GM12878 (cell line): ENCODE measurements at regions not wholly inside any gene's neighbourhood (a gene's known extent, or its start where the extent isn't known, plus 50 kb on each side); places are given as distances from the start of the nearest gene placed in this dataset.

ENCODE experiments used
- ATAC-seq: fragments of 200-7000 bp; cut with Tn5 transposase; 3 replicates; pipeline ENCODE4 v1.9.1; 2020; ENCODE audit warnings: mild to moderate bottlenecking, moderate library complexity
- BruUV-seq: library from RNA; stranded (reverse); fragments of 400-500 nt; replicated peaks from 2 replicates; lab custom pipeline; 2021; lab: Mats Ljungman, UMichigan
- CTCF ChIA-PET: fragments of 300-600 bp; sonication (Branson Sonifier 250); formaldehyde crosslinking; extraction: SDS; loops from one replicate; lab custom pipeline; 2021; ENCODE audit warnings: inconsistent platforms; lab: Yijun Ruan, JAX
- POLR2A ChIA-PET: fragments of 350-600 bp; formaldehyde crosslinking; extraction: SDS; loops from one replicate; lab custom pipeline; 2021; ENCODE audit warnings: inconsistent platforms; lab: Charles Lee
- RAD21 ChIA-PET: fragments of 300-600 bp; sonication (Branson Sonifier 250); formaldehyde crosslinking; loops from one replicate; lab custom pipeline; 2023; ENCODE audit warnings: antibody characterized with exemption; ENCODE audit not compliant: unreplicated experiment; lab: Charles Lee
- SMC1A ChIA-PET: fragments of 300-600 bp; sonication (Branson Sonifier 250); formaldehyde crosslinking; loops from one replicate; lab custom pipeline; 2023; ENCODE audit not compliant: unreplicated experiment, uncharacterized antibody; lab: Charles Lee
- DNase-seq: peaks from one replicate; pipeline ENCODE4 v3.0.0-alpha.2; 2011; ENCODE audit warnings: low read depth, low spot score
- FAIRE-seq: peaks from 3 replicates; lab custom pipeline; 2011; peaks lifted over from hg19 to GRCh38; lab: Jason Lieb, UNC
- H2AFZ ChIP-seq: 2 replicates; pipeline ENCODE4 v1.6.0; 2011; ENCODE audit warnings: low read depth, low read length, control low read depth; ENCODE audit not compliant: control insufficient read depth
- H3K27ac ChIP-seq: 2 replicates; pipeline ENCODE4 v1.5.1; 2011; ENCODE audit warnings: control low read depth; ENCODE audit not compliant: control insufficient read depth, insufficient read depth
- H3K27me3 ChIP-seq, 2 experiments: replicated peaks in 1 of 2; 2 replicates each; pipeline versions ENCODE4 v1.6.0 to v1.6.1; 2011; ENCODE audit warnings: low read length in 1 of 2; ENCODE audit not compliant: control insufficient read depth in 2 of 2, insufficient read depth in 2 of 2
- H3K36me3 ChIP-seq, 2 experiments: 2 replicates each; pipeline ENCODE4 v1.5.1; 2011; ENCODE audit warnings: low read length in 1 of 2; ENCODE audit not compliant: control insufficient read depth in 2 of 2, insufficient read depth in 2 of 2
- H3K4me1 ChIP-seq: 2 replicates; pipeline ENCODE4 v1.6.1; 2011; ENCODE audit warnings: mild to moderate bottlenecking, low read length, moderate library complexity, mixed read lengths; ENCODE audit not compliant: control insufficient read depth, insufficient read depth
- H3K4me2 ChIP-seq: 2 replicates; pipeline ENCODE4 v1.6.0; 2011; ENCODE audit warnings: control low read depth; ENCODE audit not compliant: control insufficient read depth, insufficient read depth
- H3K4me3 ChIP-seq: fragments of 200-600 bp; sonication (generic); 2 replicates; pipeline ENCODE4 v1.5.1; 2016
- H3K79me2 ChIP-seq: 2 replicates; pipeline ENCODE4 v1.6.0; 2011; ENCODE audit warnings: low read length; ENCODE audit not compliant: control insufficient read depth, insufficient read depth
- H3K9ac ChIP-seq: 2 replicates; pipeline ENCODE4 v1.8.0; 2011; ENCODE audit warnings: low read length, control low read depth, mixed read lengths; ENCODE audit not compliant: control insufficient read depth, insufficient read depth
- H3K9me3 ChIP-seq: replicated peaks from 3 replicates; pipeline ENCODE4 v1.5.1; 2011; ENCODE audit warnings: mild to moderate bottlenecking, low read length; ENCODE audit not compliant: control insufficient read depth, insufficient read depth
- H4K20me1 ChIP-seq: 2 replicates; pipeline ENCODE4 v1.6.0; 2011; ENCODE audit not compliant: control insufficient read depth, insufficient read depth
- CBFB ChIP-seq: IDR thresholded peaks from 2 replicates; pipeline ENCODE4 v1.6.1; 2016; ENCODE audit warnings: antibody characterized with exemption, low read depth
- CHD4 ChIP-seq: fragments of 200-600 bp; sonication (generic); IDR thresholded peaks from 2 replicates; pipeline ENCODE4 v1.6.1; 2016; ENCODE audit warnings: mild to moderate bottlenecking
- EGR1 ChIP-seq, 2 experiments: IDR thresholded peaks; 1 replicate in 1 of 2; 2 replicates in 1 of 2; pipeline ENCODE4 v1.6.1; 2011 to 2012; ENCODE audit warnings: low read depth in 2 of 2, low read length in 2 of 2, borderline replicate concordance in 1 of 2, mild to moderate bottlenecking in 1 of 2, moderate library complexity in 1 of 2
- HDAC6 ChIP-seq: fragments of 200-600 bp; sonication (generic); IDR thresholded peaks from one replicate; pipeline ENCODE4 v1.8.0; 2017; ENCODE audit warnings: antibody characterized with exemption; ENCODE audit not compliant: unreplicated experiment
- MTA2 ChIP-seq: fragments of 450-650 bp; IDR thresholded peaks from 2 replicates; pipeline ENCODE4 v1.6.1; 2016; ENCODE audit warnings: low read depth, mild to moderate bottlenecking, moderate library complexity
- NFYA ChIP-seq: IDR thresholded peaks from 2 replicates; pipeline ENCODE4 v1.6.1; 2011; ENCODE audit warnings: low read depth, mild to moderate bottlenecking, low read length, improper control_type of control experiment, borderline replicate concordance
- PKNOX1 ChIP-seq: fragments of 450-650 bp; IDR thresholded peaks from 2 replicates; pipeline ENCODE4 v1.6.1; 2016; ENCODE audit warnings: mild to moderate bottlenecking
- RB1 ChIP-seq: fragments of 450-650 bp; formaldehyde crosslinking; IDR thresholded peaks from 2 replicates; pipeline ENCODE4 v1.6.1; 2017; ENCODE audit warnings: mild to moderate bottlenecking, borderline replicate concordance
- USF2 ChIP-seq: IDR thresholded peaks from 2 replicates; pipeline ENCODE4 v1.6.1; 2011; ENCODE audit warnings: low read depth, low read length, improper control_type of control experiment, borderline replicate concordance
- WGBS: methylation state at CpG from one replicate; pipeline ENCODE4 v1.1.6; 2016; ENCODE audit warnings: low lambda C conversion rate; ENCODE audit not compliant: insufficient replicate concordance, insufficient coverage; ENCODE audit errors: missing lambda C conversion rate; 5-methylcytosine and 5-hydroxymethylcytosine counted together
- in situ Hi-C: fragments of 300-500 bp; cut with MboI; formaldehyde crosslinking; loops from 9 replicates; pipeline ENCODE4 v1.14.3; 2018; ENCODE audit warnings: mixed read lengths
- intact Hi-C: fragments of 100-400 bp; cut with micrococcal nuclease; formaldehyde crosslinking; loops from one replicate; pipeline ENCODE4 v1.14.2; 2022; ENCODE audit not compliant: unreplicated experiment
- TF ChIP-seq, protein P1 (sequence below): fragments of 150-350 bp; IDR thresholded peaks from 2 replicates; pipeline ENCODE4 v1.6.1; 2016; ENCODE audit warnings: low read depth, low read length
- TF ChIP-seq, protein P2 (sequence below): IDR thresholded peaks from 2 replicates; pipeline ENCODE4 v1.6.1; 2012; ENCODE audit warnings: improper control_type of control experiment, low read depth, low read length; ENCODE audit not compliant: insufficient replicate concordance

- TF ChIP-seq USF2 (no peak), EGR1 (IDR thresholded peaks at IDR 0.05; ENCODE audit: borderline replicate concordance in 1 of 2, low read depth in 2 of 2, low read length in 2 of 2) (no peak), RB1 (no peak), CHD4 (no peak)
Observed at GRCh38 chr5:68884883-68885282, 208.9 kb upstream of the SLC30A5 start (continued).

DNA sequence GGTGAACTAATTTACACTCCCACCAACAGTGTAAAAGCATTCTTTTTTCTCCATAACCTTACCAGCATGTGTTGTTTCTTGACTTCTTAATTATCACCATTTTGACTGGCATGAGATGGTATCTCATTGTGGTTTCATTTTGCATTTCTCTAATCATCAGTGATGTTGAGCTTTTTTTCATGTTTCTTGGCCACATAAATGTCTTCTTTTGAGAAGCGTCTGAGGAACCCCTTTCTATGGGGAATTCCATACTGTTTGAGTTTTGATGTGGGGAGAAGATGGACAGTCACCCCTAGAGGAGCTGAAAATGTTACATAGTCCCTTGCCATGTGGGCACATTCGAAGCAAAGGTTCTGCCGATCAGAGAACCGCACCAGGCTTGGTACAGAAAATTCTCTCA is 207.0 kb upstream of the SLC30A5 start:
- ChIA-PET SMC1A (interaction anchor here (1.0 to 1.6 kb wide), 2 partner anchors 10 to 11 kb away, joined by 3 to 4 read pairs; no protein-coding TSS in a partner anchor), POLR2A (no interaction called here), RAD21 (interaction anchor here (0.6 kb wide), 1 partner anchor 268 kb away, joined by 3 read pairs; no protein-coding TSS in a partner anchor), CTCF (interaction anchor here (1.1 to 1.6 kb wide), 2 partner anchors 11 to 124 kb away, joined by 3 read pairs; no protein-coding TSS in a partner anchor)
- in situ Hi-C loops, result no loop called here
- H3K4me2 ChIP-seq, result no peak overlapping the region
- no peaks in the 10 kb centered on the region for H3K36me3 ChIP-seq
- intact Hi-C loops, result no loop called here
- H3K79me2 ChIP-seq, result no peaks in the 10 kb centered on the region
- no peak overlapping the region for H2AFZ ChIP-seq
- ATAC-seq, result no peak
- no peak overlapping the region for H3K9ac ChIP-seq
- no peak overlapping the region for H3K27ac ChIP-seq
- peaks cover under 1% of the 10 kb centered on the region; the same call in 1 of the 2 replicates for H3K4me1 ChIP-seq
- no TSS peak for BruUV-seq
- no peak for FAIRE-seq
- no peaks in the 10 kb centered on the region for H3K9me3 ChIP-seq
- WGBS, result 52% methylated on average over 4 of the region's 4 CpGs
- no peak overlapping the region for H3K4me3 ChIP-seq
- H3K27me3 ChIP-seq, result no peaks in the 10 kb centered on the region
- H4K20me1 ChIP-seq, result no peaks in the 10 kb centered on the region
- no peak for DNase-seq
- TF ChIP-seq, protein P1, sequence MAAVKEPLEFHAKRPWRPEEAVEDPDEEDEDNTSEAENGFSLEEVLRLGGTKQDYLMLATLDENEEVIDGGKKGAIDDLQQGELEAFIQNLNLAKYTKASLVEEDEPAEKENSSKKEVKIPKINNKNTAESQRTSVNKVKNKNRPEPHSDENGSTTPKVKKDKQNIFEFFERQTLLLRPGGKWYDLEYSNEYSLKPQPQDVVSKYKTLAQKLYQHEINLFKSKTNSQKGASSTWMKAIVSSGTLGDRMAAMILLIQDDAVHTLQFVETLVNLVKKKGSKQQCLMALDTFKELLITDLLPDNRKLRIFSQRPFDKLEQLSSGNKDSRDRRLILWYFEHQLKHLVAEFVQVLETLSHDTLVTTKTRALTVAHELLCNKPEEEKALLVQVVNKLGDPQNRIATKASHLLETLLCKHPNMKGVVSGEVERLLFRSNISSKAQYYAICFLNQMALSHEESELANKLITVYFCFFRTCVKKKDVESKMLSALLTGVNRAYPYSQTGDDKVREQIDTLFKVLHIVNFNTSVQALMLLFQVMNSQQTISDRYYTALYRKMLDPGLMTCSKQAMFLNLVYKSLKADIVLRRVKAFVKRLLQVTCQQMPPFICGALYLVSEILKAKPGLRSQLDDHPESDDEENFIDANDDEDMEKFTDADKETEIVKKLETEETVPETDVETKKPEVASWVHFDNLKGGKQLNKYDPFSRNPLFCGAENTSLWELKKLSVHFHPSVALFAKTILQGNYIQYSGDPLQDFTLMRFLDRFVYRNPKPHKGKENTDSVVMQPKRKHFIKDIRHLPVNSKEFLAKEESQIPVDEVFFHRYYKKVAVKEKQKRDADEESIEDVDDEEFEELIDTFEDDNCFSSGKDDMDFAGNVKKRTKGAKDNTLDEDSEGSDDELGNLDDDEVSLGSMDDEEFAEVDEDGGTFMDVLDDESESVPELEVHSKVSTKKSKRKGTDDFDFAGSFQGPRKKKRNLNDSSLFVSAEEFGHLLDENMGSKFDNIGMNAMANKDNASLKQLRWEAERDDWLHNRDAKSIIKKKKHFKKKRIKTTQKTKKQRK, result no peak
- TF ChIP-seq NFYA (no peak), PKNOX1 (peak; percentile 55), CBFB (no peak), HDAC6 (no peak), MTA2 (peak; percentile 55)
- TF ChIP-seq, protein P2, sequence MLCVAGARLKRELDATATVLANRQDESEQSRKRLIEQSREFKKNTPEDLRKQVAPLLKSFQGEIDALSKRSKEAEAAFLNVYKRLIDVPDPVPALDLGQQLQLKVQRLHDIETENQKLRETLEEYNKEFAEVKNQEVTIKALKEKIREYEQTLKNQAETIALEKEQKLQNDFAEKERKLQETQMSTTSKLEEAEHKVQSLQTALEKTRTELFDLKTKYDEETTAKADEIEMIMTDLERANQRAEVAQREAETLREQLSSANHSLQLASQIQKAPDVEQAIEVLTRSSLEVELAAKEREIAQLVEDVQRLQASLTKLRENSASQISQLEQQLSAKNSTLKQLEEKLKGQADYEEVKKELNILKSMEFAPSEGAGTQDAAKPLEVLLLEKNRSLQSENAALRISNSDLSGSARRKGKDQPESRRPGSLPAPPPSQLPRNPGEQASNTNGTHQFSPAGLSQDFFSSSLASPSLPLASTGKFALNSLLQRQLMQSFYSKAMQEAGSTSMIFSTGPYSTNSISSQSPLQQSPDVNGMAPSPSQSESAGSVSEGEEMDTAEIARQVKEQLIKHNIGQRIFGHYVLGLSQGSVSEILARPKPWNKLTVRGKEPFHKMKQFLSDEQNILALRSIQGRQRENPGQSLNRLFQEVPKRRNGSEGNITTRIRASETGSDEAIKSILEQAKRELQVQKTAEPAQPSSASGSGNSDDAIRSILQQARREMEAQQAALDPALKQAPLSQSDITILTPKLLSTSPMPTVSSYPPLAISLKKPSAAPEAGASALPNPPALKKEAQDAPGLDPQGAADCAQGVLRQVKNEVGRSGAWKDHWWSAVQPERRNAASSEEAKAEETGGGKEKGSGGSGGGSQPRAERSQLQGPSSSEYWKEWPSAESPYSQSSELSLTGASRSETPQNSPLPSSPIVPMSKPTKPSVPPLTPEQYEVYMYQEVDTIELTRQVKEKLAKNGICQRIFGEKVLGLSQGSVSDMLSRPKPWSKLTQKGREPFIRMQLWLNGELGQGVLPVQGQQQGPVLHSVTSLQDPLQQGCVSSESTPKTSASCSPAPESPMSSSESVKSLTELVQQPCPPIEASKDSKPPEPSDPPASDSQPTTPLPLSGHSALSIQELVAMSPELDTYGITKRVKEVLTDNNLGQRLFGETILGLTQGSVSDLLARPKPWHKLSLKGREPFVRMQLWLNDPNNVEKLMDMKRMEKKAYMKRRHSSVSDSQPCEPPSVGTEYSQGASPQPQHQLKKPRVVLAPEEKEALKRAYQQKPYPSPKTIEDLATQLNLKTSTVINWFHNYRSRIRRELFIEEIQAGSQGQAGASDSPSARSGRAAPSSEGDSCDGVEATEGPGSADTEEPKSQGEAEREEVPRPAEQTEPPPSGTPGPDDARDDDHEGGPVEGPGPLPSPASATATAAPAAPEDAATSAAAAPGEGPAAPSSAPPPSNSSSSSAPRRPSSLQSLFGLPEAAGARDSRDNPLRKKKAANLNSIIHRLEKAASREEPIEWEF, result no peak
